ENCODE measurements at regions not wholly inside any gene's neighbourhood (a gene's known extent, or its start where the extent isn't known, plus 50 kb on each side); places are given as distances from the start of the nearest gene placed in this dataset.

DNA sequence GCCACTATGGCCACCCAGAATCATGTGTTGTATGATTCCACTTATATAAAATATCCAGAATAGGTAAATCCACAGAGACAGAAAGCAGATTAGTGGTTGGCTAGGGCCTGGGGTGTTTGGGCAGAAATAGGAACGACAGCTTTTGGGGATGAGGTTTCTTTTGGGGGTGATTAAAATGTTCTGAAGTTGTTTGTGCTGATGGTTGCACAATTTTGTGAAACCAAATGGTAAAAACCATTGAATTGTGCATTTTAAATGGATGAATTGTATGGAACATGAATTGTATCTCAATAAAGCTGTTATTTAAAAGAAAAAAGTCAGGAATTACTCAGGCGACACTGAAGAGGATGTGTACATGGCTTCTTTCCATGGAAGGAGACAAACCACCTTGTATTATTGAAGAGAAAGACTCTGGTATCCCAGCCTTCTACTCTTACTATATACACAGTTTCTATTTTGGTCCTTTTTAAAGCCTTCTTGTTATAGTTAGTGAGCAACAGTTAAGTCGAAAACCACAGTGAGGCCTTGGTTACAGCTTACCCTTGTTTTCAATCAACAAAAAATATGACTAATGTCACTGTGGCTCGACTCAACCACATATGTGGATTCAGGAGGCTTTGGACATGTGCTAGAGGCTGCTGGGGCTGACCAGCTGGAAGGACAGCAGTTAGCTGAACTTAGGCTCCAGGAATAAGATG is 57.1 kb upstream of the KMT2E start (continued):
- TF ChIP-seq BCL11A (IDR thresholded peaks at IDR 0.05; ENCODE audit: low read depth, low read length) (peak; percentile 72), IKZF1 (conservative IDR thresholded peaks at IDR 0.05) (peak; percentile 88), POLR2AphosphoS2 (IDR thresholded peaks at IDR 0.05; ENCODE audit: low read depth, low read length) (no peak), NRF1 (conservative IDR thresholded peaks at IDR 0.05; ENCODE audit: low read depth, low read length) (no peak), EGR1 (IDR thresholded peaks at IDR 0.05; ENCODE audit: borderline replicate concordance in 1 of 2, low read depth in 2 of 2, low read length in 2 of 2) (no peak), MYB (IDR thresholded peaks at IDR 0.05; ENCODE audit: borderline replicate concordance, low read depth, low read length) (peak; percentile 79; the same call in 1 of the 2 replicates), SMC3 (IDR thresholded peaks at IDR 0.05; ENCODE audit: borderline replicate concordance, low read length) (no peak), RAD21 (IDR thresholded peaks at IDR 0.05; ENCODE audit: insufficient read depth, low read depth, low read length) (no peak), MEF2B (IDR thresholded peaks at IDR 0.05; ENCODE audit: partially characterized antibody, poor library complexity, severe bottlenecking) (peak; percentile 89), POLR2A (IDR thresholded peaks at IDR 0.05; ENCODE audit: low read depth, low read length) (no peak), SMARCA5 (IDR thresholded peaks at IDR 0.05) (no peak), CUX1 (IDR thresholded peaks at IDR 0.05; ENCODE audit: insufficient replicate concordance, low read depth, low read length) (no peak), POU2F2 (IDR thresholded peaks at IDR 0.05; ENCODE audit: borderline replicate concordance, low read depth, low read length) (peak; percentile 36; the same call in 1 of the 3 replicates), CBX5 (IDR thresholded peaks at IDR 0.05; ENCODE audit: low read depth) (0 out of 2 replicates have a peak, but pooled peaks have one; percentile 37)
- TF ChIP-seq, protein P1, sequence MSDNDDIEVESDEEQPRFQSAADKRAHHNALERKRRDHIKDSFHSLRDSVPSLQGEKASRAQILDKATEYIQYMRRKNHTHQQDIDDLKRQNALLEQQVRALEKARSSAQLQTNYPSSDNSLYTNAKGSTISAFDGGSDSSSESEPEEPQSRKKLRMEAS (IDR thresholded peaks at IDR 0.05; ENCODE audit: low read depth, low read length): no peak
- TF ChIP-seq, protein P2, sequence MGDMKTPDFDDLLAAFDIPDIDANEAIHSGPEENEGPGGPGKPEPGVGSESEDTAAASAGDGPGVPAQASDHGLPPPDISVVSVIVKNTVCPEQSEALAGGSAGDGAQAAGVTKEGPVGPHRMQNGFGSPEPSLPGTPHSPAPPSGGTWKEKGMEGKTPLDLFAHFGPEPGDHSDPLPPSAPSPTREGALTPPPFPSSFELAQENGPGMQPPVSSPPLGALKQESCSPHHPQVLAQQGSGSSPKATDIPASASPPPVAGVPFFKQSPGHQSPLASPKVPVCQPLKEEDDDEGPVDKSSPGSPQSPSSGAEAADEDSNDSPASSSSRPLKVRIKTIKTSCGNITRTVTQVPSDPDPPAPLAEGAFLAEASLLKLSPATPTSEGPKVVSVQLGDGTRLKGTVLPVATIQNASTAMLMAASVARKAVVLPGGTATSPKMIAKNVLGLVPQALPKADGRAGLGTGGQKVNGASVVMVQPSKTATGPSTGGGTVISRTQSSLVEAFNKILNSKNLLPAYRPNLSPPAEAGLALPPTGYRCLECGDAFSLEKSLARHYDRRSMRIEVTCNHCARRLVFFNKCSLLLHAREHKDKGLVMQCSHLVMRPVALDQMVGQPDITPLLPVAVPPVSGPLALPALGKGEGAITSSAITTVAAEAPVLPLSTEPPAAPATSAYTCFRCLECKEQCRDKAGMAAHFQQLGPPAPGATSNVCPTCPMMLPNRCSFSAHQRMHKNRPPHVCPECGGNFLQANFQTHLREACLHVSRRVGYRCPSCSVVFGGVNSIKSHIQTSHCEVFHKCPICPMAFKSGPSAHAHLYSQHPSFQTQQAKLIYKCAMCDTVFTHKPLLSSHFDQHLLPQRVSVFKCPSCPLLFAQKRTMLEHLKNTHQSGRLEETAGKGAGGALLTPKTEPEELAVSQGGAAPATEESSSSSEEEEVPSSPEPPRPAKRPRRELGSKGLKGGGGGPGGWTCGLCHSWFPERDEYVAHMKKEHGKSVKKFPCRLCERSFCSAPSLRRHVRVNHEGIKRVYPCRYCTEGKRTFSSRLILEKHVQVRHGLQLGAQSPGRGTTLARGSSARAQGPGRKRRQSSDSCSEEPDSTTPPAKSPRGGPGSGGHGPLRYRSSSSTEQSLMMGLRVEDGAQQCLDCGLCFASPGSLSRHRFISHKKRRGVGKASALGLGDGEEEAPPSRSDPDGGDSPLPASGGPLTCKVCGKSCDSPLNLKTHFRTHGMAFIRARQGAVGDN (IDR thresholded peaks at IDR 0.05): peak; percentile 93
- TF ChIP-seq, protein P3, sequence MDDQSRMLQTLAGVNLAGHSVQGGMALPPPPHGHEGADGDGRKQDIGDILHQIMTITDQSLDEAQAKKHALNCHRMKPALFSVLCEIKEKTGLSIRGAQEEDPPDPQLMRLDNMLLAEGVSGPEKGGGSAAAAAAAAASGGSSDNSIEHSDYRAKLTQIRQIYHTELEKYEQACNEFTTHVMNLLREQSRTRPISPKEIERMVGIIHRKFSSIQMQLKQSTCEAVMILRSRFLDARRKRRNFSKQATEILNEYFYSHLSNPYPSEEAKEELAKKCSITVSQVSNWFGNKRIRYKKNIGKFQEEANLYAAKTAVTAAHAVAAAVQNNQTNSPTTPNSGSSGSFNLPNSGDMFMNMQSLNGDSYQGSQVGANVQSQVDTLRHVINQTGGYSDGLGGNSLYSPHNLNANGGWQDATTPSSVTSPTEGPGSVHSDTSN (IDR thresholded peaks at IDR 0.05; ENCODE audit: insufficient replicate concordance, low read depth, low read length): peak; percentile 51
